IPS-18a (cell line): ENCODE measurements at regions not wholly inside any gene's neighbourhood (a gene's known extent, or its start where the extent isn't known, plus 50 kb on each side); places are given as distances from the start of the nearest gene placed in this dataset.

Source experiments
- H3K27ac ChIP-seq: one replicate; pipeline ENCODE4 v1.5.1; 2013; ENCODE audit warnings: low read length
- H3K27me3 ChIP-seq: one replicate; pipeline ENCODE4 v1.6.1; 2013; ENCODE audit warnings: mild to moderate bottlenecking, low read length; ENCODE audit not compliant: control insufficient read depth, insufficient read depth
- H3K36me3 ChIP-seq: one replicate; pipeline ENCODE4 v1.6.1; 2013; ENCODE audit warnings: low read depth, low read length; ENCODE audit not compliant: control insufficient read depth
- H3K4me1 ChIP-seq: one replicate; pipeline ENCODE4 v1.6.1; 2013; ENCODE audit warnings: low read depth, low read length; ENCODE audit not compliant: control insufficient read depth
- H3K4me3 ChIP-seq: one replicate; pipeline ENCODE4 v1.5.1; 2013; ENCODE audit warnings: low read length
- H3K9ac ChIP-seq: one replicate; pipeline ENCODE4 v1.6.1; 2013; ENCODE audit warnings: mild to moderate bottlenecking, low read length, moderate library complexity
- H3K9me3 ChIP-seq: one replicate; pipeline ENCODE4 v1.6.1; 2013; ENCODE audit warnings: low read depth, low read length; ENCODE audit not compliant: control insufficient read depth

- no peak overlapping the region for H3K27ac ChIP-seq
- H3K9me3 ChIP-seq, result no peaks in the 10 kb centered on the region
- H3K4me1 ChIP-seq, result no peaks in the 10 kb centered on the region
- no peak overlapping the region for H3K9ac ChIP-seq
- no peaks in the 10 kb centered on the region for H3K36me3 ChIP-seq
- no peak overlapping the region for H3K4me3 ChIP-seq
- H3K27me3 ChIP-seq, result no peaks in the 10 kb centered on the region
Measured at GRCh38 chr9:79193001-79193400, 378.8 kb upstream of the TLE4 start.

- Histone ChIP-seq H3K4me3 (no peak overlapping the region), H3K36me3 (no peaks in the 10 kb centered on the region), H3K27me3 (no peaks in the 10 kb centered on the region), H3K4me1 (no peaks in the 10 kb centered on the region), H3K27ac (no peak overlapping the region), H3K9me3 (no peaks in the 10 kb centered on the region), H3K9ac (no peak overlapping the region)
Measured at GRCh38 chr9:79193501-79194223, 378.1 kb upstream of the TLE4 start.

- H3K9me3 ChIP-seq, result no peaks in the 10 kb centered on the region
- H3K27ac ChIP-seq, result no peak overlapping the region
- no peaks in the 10 kb centered on the region for H3K27me3 ChIP-seq
- H3K36me3 ChIP-seq, result no peaks in the 10 kb centered on the region
- no peaks in the 10 kb centered on the region for H3K4me1 ChIP-seq
- H3K4me3 ChIP-seq, result no peak overlapping the region
- no peak overlapping the region for H3K9ac ChIP-seq
Measured at GRCh38 chr9:79195879-79196278, 375.9 kb upstream of the TLE4 start.

GRCh38 chr9:79196606-79197005 is 375.2 kb upstream of the TLE4 start:
- peaks cover 4% of the 10 kb centered on the region for H3K4me1 ChIP-seq
- H3K9me3 ChIP-seq, result no peaks in the 10 kb centered on the region
- no peak overlapping the region for H3K27ac ChIP-seq
- H3K9ac ChIP-seq, result no peak overlapping the region
- no peaks in the 10 kb centered on the region for H3K36me3 ChIP-seq
- no peak overlapping the region for H3K4me3 ChIP-seq
- H3K27me3 ChIP-seq, result no peaks in the 10 kb centered on the region

GRCh38 chr9:79200336-79200735 is 371.4 kb upstream of the TLE4 start:
- no peak overlapping the region for H3K27ac ChIP-seq
- peaks cover 19% of the 10 kb centered on the region for H3K4me1 ChIP-seq
- no peaks in the 10 kb centered on the region for H3K36me3 ChIP-seq
- H3K4me3 ChIP-seq, result no peak overlapping the region
- no peaks in the 10 kb centered on the region for H3K9me3 ChIP-seq
- H3K9ac ChIP-seq, result no peak overlapping the region
- H3K27me3 ChIP-seq, result no peaks in the 10 kb centered on the region

- H3K27ac ChIP-seq, result no peak overlapping the region
- no peak overlapping the region for H3K9ac ChIP-seq
- H3K27me3 ChIP-seq, result no peaks in the 10 kb centered on the region
Measured at GRCh38 chr9:79201636-79202035, 370.1 kb upstream of the TLE4 start.

GRCh38 chr9:79208791-79209396 is 362.9 kb upstream of the TLE4 start:
- Histone ChIP-seq H3K27me3 (no peaks in the 10 kb centered on the region), H3K9me3 (no peaks in the 10 kb centered on the region), H3K4me1 (peaks cover 18% of the 10 kb centered on the region), H3K9ac (no peak overlapping the region), H3K4me3 (no peak overlapping the region), H3K36me3 (no peaks in the 10 kb centered on the region), H3K27ac (no peak overlapping the region)

More at GRCh38 chr9:79201636-79202035, 370.1 kb upstream of the TLE4 start:
- Histone ChIP-seq H3K9me3 (no peaks in the 10 kb centered on the region), H3K4me1 (peaks cover 19% of the 10 kb centered on the region), H3K4me3 (no peak overlapping the region), H3K36me3 (no peaks in the 10 kb centered on the region)

GRCh38 chr9:79210541-79211243 is 361.1 kb upstream of the TLE4 start:
- no peaks in the 10 kb centered on the region for H3K27me3 ChIP-seq
- no peaks in the 10 kb centered on the region for H3K9me3 ChIP-seq
- no peak overlapping the region for H3K4me3 ChIP-seq
- peaks cover 18% of the 10 kb centered on the region for H3K4me1 ChIP-seq
- no peak overlapping the region for H3K27ac ChIP-seq
- no peak overlapping the region for H3K9ac ChIP-seq
- H3K36me3 ChIP-seq, result no peaks in the 10 kb centered on the region

- Histone ChIP-seq H3K36me3 (no peaks in the 10 kb centered on the region), H3K27me3 (no peaks in the 10 kb centered on the region), H3K9ac (no peak overlapping the region), H3K27ac (no peak overlapping the region), H3K4me3 (no peak overlapping the region), H3K4me1 (peaks cover 7% of the 10 kb centered on the region), H3K9me3 (no peaks in the 10 kb centered on the region)
Measured at GRCh38 chr9:79213417-79214125, 358.2 kb upstream of the TLE4 start.

GRCh38 chr9:79215821-79216220 is 355.9 kb upstream of the TLE4 start:
- Histone ChIP-seq H3K27me3 (no peaks in the 10 kb centered on the region), H3K9me3 (no peaks in the 10 kb centered on the region), H3K36me3 (no peaks in the 10 kb centered on the region), H3K4me1 (no peaks in the 10 kb centered on the region), H3K4me3 (no peak overlapping the region), H3K27ac (no peak overlapping the region), H3K9ac (no peak overlapping the region)

GRCh38 chr9:79220251-79220650 is 351.5 kb upstream of the TLE4 start:
- no peak overlapping the region for H3K4me3 ChIP-seq
- H3K9ac ChIP-seq, result no peak overlapping the region
- H3K9me3 ChIP-seq, result no peaks in the 10 kb centered on the region
- no peaks in the 10 kb centered on the region for H3K27me3 ChIP-seq
- H3K27ac ChIP-seq, result no peak overlapping the region
- no peaks in the 10 kb centered on the region for H3K4me1 ChIP-seq
- H3K36me3 ChIP-seq, result no peaks in the 10 kb centered on the region
